GM21367 (cell line): ENCODE measurements at regions not wholly inside any gene's neighbourhood (a gene's known extent, or its start where the extent isn't known, plus 50 kb on each side); places are given as distances from the start of the nearest gene placed in this dataset.

Experiments used
- ATAC-seq: cut with Tn5 transposase; IDR thresholded peaks from one replicate; pipeline ENCODE4 v1.9.1; 2021; ENCODE audit not compliant: unreplicated experiment

GRCh38 chr5:1669276-1670155 is 130.1 kb downstream of the MRPL36 start:
- no peak for ATAC-seq

DNA sequence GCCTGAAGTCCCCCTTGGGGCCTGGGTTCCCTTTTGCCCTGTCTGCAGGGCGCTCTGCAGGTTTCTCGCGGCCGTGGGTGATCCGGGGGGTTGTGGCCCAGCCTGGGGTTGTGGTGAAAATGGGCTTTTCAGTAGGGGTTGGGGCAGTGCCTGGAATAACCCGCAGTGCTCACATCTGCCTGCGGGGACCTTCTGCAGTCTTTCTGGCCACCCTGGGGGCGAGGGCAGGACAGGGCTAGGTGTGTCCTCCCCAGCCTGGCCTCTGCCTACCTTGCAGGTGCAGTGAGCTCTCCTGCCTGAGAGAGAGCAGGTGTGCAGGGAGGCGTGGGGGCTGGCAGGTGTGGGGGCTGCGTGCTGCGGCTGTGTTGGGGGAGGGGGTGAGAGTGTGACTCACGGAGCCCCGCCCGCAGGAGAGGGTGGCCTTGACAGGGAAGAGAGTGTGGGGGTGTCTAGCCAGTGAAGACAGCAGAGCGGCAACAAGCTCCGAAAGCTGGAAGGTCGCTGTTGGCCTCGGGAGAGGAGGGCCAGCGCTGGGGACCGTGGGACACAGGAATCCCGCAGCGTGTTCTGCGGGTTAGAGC is 131.4 kb downstream of the MRPL36 start:
- ATAC-seq: no peak

- no peak for ATAC-seq
Observed at GRCh38 chr5:1667648-1668140, 131.9 kb downstream of the MRPL36 start.

- ATAC-seq: no peak
Observed at GRCh38 chr5:1666812-1667588, 132.6 kb downstream of the MRPL36 start.

DNA sequence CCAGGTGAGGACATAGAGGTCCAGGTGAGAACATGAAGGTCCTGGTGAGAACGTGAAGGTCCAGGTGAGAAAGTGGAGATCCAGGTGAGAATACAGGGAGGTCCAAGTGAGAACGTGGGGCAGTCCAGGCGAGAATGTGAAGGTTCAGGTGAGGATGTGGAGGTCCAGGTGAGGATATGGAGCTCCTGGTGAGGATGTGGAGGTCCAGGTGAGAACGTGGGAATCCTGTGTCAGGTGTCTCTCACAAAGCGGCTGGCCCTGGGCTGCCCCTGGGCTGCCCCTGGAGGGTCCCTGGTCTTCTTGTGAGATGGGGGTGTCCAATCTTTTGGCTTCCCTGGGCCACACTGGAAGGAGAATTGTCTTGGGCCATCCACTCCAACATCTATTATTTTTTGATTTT is 133.4 kb downstream of the MRPL36 start:
- ATAC-seq: no peak

DNA sequence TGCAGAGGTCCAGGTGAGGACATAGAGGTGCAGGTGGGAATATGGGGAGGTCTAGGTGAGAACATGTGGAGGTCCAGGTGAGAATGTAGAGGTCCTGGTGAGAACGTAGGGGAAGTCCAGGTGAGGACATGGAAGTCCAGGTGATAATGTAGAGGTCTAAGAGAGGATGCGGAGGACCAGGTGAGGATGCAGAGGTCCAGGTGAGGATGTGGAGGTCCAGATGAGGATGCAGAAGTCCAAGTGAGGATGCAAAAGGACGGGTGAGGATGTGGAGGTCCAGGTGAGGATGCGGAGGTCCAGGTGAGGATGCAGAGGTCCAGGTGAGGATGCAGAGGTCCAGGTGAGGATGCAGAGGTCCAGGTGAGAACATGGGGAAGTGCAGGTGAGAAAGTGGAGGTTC is 133.8 kb downstream of the MRPL36 start:
- ATAC-seq: no peak

DNA sequence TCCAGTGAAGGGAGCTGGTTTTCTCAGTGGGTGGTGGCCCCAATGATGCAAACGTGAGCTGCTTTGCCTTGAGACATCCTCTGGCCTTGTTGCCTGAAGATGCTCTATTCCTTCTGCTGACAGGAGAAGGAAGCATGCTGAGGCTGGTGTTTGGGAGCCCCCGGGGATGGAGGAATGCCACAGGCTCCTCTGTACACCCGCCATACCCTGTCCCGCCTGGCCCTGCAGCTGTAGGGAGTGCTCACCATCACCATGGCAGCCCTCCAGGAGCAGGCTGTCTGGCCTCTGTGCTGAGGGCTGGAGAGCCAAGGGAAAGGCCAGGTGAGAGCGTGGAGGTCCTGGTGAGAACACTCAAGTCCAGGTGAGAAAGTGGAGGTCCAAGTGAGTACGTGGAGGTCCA is 134.4 kb downstream of the MRPL36 start:
- no peak for ATAC-seq

GRCh38 chr5:1663186-1663585 is 136.5 kb downstream of the MRPL36 start:
- ATAC-seq: no peak

GRCh38 chr5:1662559-1663085 is 137.0 kb downstream of the MRPL36 start:
- no peak for ATAC-seq

DNA sequence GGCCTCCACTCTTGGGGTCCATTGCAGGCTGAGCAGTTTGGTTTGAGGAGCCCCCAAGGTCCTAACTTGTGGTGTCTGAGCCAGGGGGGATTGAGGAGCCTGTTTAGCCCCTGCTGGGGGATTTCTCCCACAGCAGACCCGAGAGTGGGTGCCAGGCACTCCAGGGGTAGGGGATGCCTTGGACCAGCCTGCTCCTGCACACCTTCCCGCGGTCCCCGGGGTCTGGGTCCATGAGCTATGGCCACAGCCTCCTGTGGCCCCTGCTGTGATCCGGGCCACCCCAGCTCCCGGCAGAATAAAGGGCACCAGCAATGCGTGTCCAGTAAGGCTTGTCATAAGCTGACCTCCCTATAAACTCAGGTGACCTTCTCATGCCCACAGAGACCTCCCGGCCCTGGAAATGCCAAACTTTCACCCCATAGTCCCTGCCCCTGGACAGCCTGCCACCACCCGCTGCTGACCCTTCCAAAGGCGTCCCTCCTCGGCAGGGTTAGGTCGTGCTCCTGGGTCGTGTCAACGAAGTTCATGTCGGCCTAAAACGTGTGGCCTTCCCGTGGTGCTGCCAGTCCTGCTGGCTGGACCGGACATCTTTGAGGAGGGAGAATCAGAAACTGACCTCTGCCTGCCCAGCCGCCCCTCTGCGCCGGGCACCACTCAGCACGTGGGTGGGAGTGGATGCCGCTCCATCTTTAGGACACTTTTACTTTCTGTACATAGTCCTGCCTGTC is 137.6 kb downstream of the MRPL36 start:
- no peak for ATAC-seq

- no peak for ATAC-seq
Observed at GRCh38 chr5:1661311-1661710, 137.6 kb upstream of the LPCAT1 start.

DNA sequence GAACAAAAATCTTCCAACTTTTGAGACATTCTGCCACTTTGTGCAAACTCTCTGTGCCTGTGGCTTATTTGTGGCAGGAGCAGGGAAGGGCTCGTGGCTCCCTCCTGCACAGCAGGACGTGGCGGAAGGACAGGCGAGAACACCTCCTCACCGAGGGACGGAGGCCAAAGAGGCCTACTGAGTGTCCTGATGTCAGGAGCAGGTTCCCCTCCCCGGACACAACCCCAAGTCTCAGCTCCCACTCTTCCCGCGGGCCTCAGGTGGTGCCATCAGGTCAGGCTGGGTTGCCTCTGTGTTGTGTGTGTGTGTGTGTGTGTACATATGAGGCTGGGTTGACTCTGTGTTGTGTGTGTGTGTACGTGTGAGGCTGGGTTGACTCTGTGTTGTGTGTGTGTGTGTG is 136.8 kb upstream of the LPCAT1 start:
- ATAC-seq: no peak

DNA sequence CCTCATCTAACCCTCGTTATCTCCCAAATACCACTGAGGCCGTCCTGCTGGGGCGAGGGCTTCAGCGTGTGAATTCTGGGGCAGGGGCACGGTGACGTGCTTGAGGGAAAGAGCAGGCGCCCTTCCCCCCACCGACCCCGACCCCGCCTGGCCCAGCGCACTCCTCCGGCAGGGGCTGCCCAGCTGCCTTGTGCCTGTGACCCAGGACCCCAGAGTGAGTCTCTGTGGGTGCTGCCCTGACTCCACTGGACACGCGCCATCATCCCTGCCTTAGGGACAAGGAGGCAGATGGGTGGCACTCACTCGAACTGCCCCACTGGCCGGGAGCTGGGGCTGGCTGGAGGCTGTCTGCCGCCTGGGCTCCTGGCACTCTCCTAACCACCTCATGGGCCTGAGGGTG is 136.2 kb upstream of the LPCAT1 start:
- no peak for ATAC-seq

DNA sequence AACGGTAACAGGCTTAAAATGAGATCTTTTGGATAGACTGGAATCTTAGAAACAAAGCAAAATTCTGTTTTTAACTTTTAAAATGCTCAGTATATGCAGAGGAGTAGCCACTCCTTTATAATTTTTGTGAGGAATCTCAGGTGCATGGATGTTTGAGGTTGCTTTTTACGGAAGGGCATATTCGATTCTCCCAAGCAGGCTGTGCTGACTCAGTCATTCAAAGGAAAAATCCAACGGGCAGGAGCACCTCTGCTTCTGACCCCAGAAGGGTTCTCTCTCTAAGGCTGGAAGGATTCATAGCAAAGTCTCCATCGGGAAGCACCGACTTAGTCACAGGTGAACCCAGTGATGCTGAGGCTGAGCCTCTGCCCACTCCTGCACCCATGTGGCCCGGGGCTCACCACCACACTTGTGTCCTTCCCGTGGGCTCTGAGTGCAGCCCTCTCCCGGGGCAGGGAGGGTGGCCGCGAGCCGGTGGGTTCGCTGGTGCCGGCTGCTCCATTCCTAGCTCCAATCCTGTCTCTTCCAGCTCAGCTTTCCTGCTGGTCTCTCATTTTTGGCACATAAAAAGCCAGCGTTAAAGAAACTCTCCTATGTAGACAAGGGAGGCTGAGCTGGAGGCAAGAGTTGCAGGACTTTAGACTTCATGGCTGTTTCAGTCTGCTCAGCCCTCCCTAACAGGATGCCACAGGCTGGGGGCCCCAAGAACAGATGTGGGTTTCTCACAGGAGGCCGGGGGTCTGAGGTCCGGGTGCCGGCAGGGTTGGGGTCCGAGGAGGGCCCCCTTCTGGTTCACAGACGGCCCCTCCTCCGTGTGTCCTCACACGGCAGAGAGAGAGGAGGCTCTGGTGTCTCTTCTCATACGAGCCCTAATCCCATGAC is 135.6 kb upstream of the LPCAT1 start:
- no peak for ATAC-seq

DNA sequence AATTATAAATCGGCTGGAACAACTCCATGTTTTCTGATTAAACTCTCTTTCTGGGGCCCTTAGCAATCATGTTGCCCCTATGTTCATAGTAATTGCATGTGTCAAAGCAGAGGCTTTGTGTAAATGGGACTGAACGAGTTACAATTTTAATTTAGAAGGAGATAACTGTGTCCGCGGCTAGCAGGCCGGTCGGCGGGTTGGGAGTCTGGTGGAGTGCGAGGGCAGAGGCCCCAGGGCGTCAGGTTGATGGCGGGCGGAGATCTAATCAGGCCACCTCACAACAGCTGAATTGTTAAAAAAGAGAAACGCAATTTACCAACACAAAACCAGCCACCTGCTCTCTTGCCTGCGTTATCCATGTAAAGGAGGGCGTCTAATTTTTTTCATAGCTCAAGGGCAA is 134.9 kb upstream of the LPCAT1 start:
- no peak for ATAC-seq

GRCh38 chr5:1657161-1657741 is 133.5 kb upstream of the LPCAT1 start:
- no peak for ATAC-seq

DNA sequence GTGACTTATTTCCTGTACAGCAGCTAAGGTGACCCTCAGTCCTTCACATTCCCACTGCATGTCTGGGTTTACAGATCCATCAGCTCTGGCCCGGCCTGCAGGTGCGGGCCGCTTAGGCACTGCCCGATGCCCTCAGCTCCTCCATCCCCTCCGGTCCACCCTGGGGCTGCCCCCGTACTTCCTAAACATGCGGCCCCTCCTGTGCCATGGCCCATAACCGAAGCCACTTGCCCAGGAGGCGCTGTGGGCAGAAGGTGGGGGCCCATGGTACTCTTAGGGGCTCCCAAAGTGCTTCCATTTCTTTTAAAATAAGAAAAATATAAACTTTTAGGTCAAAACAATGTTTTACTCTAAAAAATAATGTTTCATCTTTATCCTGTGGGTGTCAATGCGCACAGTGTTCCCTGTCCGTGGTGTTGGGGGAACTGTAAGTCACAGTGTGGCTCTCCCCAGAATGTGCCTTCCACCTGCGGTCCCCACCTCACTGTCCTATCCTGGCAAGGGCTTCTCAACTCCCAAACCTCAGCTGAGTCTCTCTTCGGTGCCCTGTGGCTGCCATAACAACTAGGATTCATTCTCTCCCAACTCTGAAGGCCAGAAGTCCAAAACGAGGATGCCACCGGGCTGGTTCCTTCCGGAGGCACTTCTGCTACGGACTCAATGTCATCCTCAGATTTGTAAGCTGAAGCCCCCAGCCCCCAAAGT is 132.7 kb upstream of the LPCAT1 start:
- no peak for ATAC-seq

DNA sequence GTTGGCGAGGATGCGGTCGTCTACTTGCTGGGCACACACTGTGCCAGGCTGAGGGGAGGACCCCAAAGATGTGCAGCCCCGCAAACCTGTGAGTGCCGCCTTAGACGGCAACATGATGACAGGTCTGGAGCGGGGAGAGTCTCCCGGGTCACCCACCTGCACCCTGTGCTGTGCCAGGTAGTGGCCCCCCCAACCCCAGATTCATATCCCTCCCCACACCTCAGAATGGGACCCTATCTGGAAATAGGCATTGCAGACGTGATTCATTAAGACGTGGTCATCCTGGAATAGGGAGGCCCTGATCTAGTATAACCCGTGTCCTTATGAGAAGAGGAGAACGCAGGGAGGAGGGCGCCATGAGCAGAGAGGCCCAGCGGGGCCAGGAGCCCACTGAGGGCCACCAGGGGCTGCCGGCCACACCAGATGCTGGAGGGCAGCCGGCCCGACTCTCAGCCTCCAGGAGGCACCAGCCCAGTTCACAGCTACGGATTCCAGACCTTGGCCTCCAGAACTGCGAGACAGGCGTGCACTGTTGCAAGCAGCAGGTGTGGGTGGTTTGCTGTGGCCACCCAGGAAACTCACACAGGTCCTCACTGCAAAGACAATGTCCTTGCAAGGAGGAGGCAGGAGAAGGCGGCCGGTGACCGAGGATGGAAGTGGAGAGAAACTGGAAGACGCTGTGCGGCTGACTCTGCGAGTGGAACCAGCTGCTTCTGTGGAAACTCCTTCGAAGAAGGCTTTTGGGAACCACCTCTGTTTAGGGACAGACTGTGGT is 131.9 kb upstream of the LPCAT1 start:
- no peak for ATAC-seq
